IPS DF 4.7 (cell line): ENCODE measurements at regions not wholly inside any gene's neighbourhood (a gene's known extent, or its start where the extent isn't known, plus 50 kb on each side); places are given as distances from the start of the nearest gene placed in this dataset.
"Not testable (repeated sequence)": the region's sequence is repeated elsewhere in the genome, so short reads cannot be mapped to it uniquely, and the experiment has no call there.

Source experiments
- DNase-seq: peaks from one replicate; pipeline ENCODE4 v3.0.0-alpha.2; 2013; ENCODE audit warnings: low spot score; ENCODE audit errors: extremely low read depth

GRCh38 chr16:52976539-52977167 lies 76.0 kb downstream of the CHD9NB start:
- no peak for DNase-seq

- no peak for DNase-seq
Measured at GRCh38 chr16:52967744-52968143, 85.0 kb downstream of the CHD9NB start.

GRCh38 chr16:52964290-52964689 lies 88.4 kb downstream of the CHD9NB start:
- DNase-seq: no peak

- no peak for DNase-seq
Measured at GRCh38 chr16:52963855-52964242, 88.8 kb downstream of the CHD9NB start.

GRCh38 chr16:52963212-52963854 lies 89.4 kb downstream of the CHD9NB start:
- DNase-seq: no peak

- DNase-seq: no peak
Measured at GRCh38 chr16:52958951-52959350, 93.7 kb downstream of the CHD9NB start.

- no peak for DNase-seq
Measured at GRCh38 chr16:52957199-52957598, 95.5 kb downstream of the CHD9NB start.

- DNase-seq: no peak
Measured at GRCh38 chr16:52956044-52956443, 96.7 kb downstream of the CHD9NB start.

- no peak for DNase-seq
Measured at GRCh38 chr16:52953215-52953614, 99.5 kb downstream of the CHD9NB start.

GRCh38 chr16:52948946-52949345 lies 103.8 kb downstream of the CHD9NB start:
- no peak for DNase-seq

- no peak for DNase-seq
Measured at GRCh38 chr16:52932321-52932720, 120.4 kb downstream of the CHD9NB start.

GRCh38 chr16:52929478-52930400 lies 123.0 kb downstream of the CHD9NB start:
- DNase-seq: no peak

- no peak for DNase-seq
Measured at GRCh38 chr16:52928955-52929354, 123.7 kb downstream of the CHD9NB start.

- DNase-seq: no peak
Measured at GRCh38 chr16:52925143-52925542, 127.6 kb downstream of the CHD9NB start.

GRCh38 chr16:52924162-52924561 lies 128.5 kb downstream of the CHD9NB start:
- DNase-seq: no peak

GRCh38 chr16:52921104-52921503 lies 131.6 kb downstream of the CHD9NB start:
- DNase-seq: no peak

GRCh38 chr16:52920331-52920730 lies 132.4 kb downstream of the CHD9NB start:
- no peak for DNase-seq

- DNase-seq: no peak
Measured at GRCh38 chr16:52914428-52914827, 138.3 kb downstream of the CHD9NB start.

- DNase-seq: peak; percentile 64
Measured at GRCh38 chr16:52912565-52913173, 140.0 kb downstream of the CHD9NB start.

- not testable (repeated sequence) for DNase-seq
Measured at GRCh38 chr16:52908057-52908456, 144.6 kb downstream of the CHD9NB start.

GRCh38 chr16:52906281-52906680 lies 146.4 kb downstream of the CHD9NB start:
- no peak for DNase-seq
